GM12891 (cell line): ENCODE measurements at regions not wholly inside any gene's neighbourhood (a gene's known extent, or its start where the extent isn't known, plus 50 kb on each side); places are given as distances from the start of the nearest gene placed in this dataset.

Experiments used
- DNase-seq: peaks from one replicate; pipeline ENCODE4 v3.0.0; 2011; ENCODE audit warnings: low spot score; ENCODE audit not compliant: insufficient read length
- FAIRE-seq: peaks from 2 replicates; lab custom pipeline; 2011; peaks lifted over from hg19 to GRCh38; lab: Jason Lieb, UNC
- PAX5 ChIP-seq: IDR thresholded peaks from 2 replicates; pipeline ENCODE4 v1.6.1; 2011; ENCODE audit warnings: low read length, moderate library complexity, mild to moderate bottlenecking; ENCODE audit not compliant: insufficient read depth, severe bottlenecking
- POLR2A ChIP-seq: IDR thresholded peaks from 2 replicates; pipeline ENCODE4 v1.6.1; 2011; ENCODE audit warnings: low read depth, low read length, control low read depth
- POLR2AphosphoS5 ChIP-seq: IDR thresholded peaks from 2 replicates; pipeline ENCODE4 v1.6.1; 2011; ENCODE audit warnings: low read depth, low read length, control low read depth
- POU2F2 ChIP-seq: IDR thresholded peaks from 2 replicates; pipeline ENCODE4 v1.6.1; 2011; ENCODE audit warnings: low read depth, mild to moderate bottlenecking, control low read depth, low read length, moderate library complexity
- SPI1 ChIP-seq: IDR thresholded peaks from 2 replicates; pipeline ENCODE4 v1.6.1; 2011; ENCODE audit warnings: low read depth, low read length, control low read depth
- TAF1 ChIP-seq: IDR thresholded peaks from 2 replicates; pipeline ENCODE4 v1.6.1; 2011; ENCODE audit warnings: low read depth, low read length, control low read depth

- TF ChIP-seq SPI1 (no peak), PAX5 (no peak), POLR2AphosphoS5 (no peak), TAF1 (no peak), POU2F2 (no peak), POLR2A (no peak)
- FAIRE-seq (no peak), DNase-seq (no peak)
These were observed 68.5 kb upstream of the FHIP2A start for GRCh38 chr10:114753126-114753525.

DNA sequence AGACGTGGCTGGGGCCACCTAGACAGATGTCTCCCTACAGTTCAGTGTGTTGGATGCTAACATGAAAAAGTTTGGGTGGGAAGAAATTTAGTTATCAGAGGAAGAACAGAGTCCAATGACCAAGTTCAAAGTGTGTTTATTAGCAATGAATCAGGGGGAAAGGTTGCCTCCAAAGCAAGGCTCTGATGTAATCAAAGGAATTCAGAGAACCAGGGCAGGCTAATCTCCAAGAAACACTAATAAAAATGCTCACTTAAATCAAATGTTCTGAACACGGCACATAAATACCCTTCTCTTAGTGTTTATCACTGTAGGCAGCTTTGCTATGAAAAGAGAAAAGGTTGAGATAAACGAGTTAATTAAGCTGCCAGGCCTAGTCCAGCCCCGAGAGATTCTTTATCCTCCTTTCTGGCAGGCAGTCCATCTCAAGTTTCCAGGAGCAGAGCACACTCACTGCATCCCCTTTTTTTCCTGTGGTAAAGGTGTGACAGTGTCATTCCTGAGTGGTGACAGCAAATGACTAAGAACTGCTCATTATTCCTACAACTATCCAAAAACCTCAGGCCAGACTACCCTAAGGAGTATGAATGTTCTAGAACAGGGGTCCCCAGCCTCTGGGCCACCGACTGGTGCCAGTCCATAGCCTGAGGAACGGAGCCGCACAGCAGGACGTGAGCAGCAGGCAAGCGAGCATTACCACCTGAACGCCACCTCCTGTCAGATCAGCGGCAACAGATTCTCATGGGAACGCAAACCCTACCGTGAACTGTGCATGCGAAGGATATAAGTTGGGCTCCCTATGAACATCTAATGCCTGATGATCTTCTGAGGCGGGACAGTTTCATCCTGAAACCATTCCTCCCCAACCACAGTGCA lies 66.9 kb upstream of the FHIP2A start:
- DNase-seq (no peak), FAIRE-seq (no peak)
- no peak for TF ChIP-seq PAX5
- no peak for TF ChIP-seq TAF1
- no peak for TF ChIP-seq POU2F2
- no peak for TF ChIP-seq POLR2AphosphoS5
- TF ChIP-seq SPI1: no peak
- TF ChIP-seq POLR2A: no peak

GRCh38 chr10:114755537-114755936 lies 66.0 kb upstream of the FHIP2A start:
- no peak for FAIRE-seq
- TF ChIP-seq POLR2A (no peak), POU2F2 (no peak), SPI1 (no peak), POLR2AphosphoS5 (no peak), PAX5 (no peak), TAF1 (no peak)
- DNase-seq: no peak

DNA sequence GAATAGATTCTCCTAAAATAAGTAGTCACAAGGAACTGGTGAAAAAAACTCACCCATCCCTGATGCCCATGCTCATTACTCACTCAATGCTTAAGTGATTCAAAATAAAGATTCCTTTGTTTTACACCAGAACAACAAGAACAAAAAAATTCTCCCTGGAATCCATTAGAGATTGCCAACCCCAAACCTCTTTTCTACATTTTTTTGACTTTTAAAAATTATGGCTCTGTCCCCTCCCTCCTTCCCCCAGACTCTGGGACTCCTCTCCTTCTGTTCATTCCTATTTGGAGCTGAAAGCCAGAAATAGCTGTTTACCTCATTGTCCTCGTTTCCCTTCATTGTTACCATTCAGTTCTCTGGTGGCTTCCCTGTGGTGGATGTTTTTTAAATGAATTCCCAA lies 63.2 kb upstream of the FHIP2A start:
- FAIRE-seq (no peak), DNase-seq (no peak)
- TF ChIP-seq TAF1: no peak
- TF ChIP-seq POLR2AphosphoS5: no peak
- TF ChIP-seq POU2F2: no peak
- no peak for TF ChIP-seq POLR2A
- TF ChIP-seq PAX5: no peak
- TF ChIP-seq SPI1: no peak

- no peak for FAIRE-seq
- no peak for DNase-seq
- TF ChIP-seq POLR2AphosphoS5: no peak
- no peak for TF ChIP-seq TAF1
These were observed 60.1 kb upstream of the FHIP2A start for GRCh38 chr10:114761205-114762193.

DNA sequence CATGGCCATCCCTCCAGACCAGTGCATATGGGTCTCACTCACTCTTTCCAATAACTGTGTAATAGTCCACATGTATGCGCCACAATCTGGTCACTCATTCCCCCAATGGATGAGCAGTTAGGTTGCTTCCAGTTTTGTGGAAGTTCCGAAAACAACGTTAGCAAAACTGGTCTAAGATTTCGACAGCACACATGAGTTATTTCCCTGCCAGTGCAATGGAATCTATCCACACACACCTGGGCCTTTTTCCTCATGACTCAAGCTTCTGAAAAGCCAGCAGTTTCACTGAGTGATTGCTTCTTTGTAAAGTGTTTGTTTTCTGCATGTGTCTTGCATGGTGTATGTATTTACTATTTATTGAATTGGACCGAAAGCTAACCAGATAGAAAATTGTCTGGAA lies 58.8 kb upstream of the FHIP2A start:
- TF ChIP-seq POLR2A (no peak), POLR2AphosphoS5 (no peak), POU2F2 (no peak), PAX5 (no peak), TAF1 (no peak), SPI1 (no peak)
- FAIRE-seq (no peak), DNase-seq (no peak)

GRCh38 chr10:114764656-114765055 lies 56.9 kb upstream of the FHIP2A start:
- no peak for FAIRE-seq

GRCh38 chr10:114766470-114766869 lies 55.1 kb upstream of the FHIP2A start:
- no peak for DNase-seq
- no peak for FAIRE-seq
- no peak for TF ChIP-seq PAX5
- TF ChIP-seq POLR2A: no peak
- no peak for TF ChIP-seq TAF1
- TF ChIP-seq POLR2AphosphoS5: no peak
- no peak for TF ChIP-seq SPI1
- TF ChIP-seq POU2F2: no peak

More at GRCh38 chr10:114764656-114765055, 56.9 kb upstream of the FHIP2A start:
- DNase-seq: no peak
- TF ChIP-seq POU2F2: no peak
- TF ChIP-seq SPI1: no peak
- TF ChIP-seq POLR2AphosphoS5: no peak
- TF ChIP-seq PAX5: no peak
- no peak for TF ChIP-seq POLR2A
- no peak for TF ChIP-seq TAF1

- DNase-seq: peak; percentile 18
- no peak for FAIRE-seq
- TF ChIP-seq TAF1: no peak
These were observed 54.2 kb upstream of the FHIP2A start for GRCh38 chr10:114767101-114767985.
